ENCODE measurements at regions not wholly inside any gene's neighbourhood (a gene's known extent, or its start where the extent isn't known, plus 50 kb on each side); places are given as distances from the start of the nearest gene placed in this dataset.
"Not testable (repeated sequence)": the region's sequence is repeated elsewhere in the genome, so short reads cannot be mapped to it uniquely, and the experiment has no call there.

DNA sequence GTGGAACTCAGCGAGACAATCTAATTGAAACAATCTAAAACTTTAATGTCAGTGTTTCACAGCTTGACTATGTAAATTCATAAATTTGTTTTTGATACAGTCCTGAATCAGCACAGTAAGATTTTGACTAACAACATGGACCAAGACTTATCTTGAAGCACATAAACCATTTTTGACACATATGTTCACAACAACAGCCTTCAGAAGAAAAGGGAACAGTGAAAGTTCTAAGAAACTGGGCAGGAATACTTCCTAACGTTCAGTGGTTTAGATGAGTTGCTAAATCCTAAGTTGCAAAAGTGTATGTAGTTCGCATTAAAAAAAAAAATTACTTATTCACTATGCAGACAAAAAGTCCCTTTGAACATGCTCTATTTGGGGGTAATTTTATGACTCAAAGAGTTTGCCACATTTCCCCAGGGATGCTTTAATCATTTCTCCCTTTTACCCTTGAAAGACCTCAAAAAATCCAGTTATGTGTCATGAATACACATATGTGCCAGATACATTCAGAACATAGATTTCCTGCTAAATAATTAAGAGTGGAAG lies 120.2 kb downstream of the MRPL39 start:
- DNase-seq (ENCODE audit: extremely low read depth, low read depth), result no peak
- no peak for TF ChIP-seq CTCF (IDR thresholded peaks at IDR 0.05; ENCODE audit: low read depth, low read length)

DNA sequence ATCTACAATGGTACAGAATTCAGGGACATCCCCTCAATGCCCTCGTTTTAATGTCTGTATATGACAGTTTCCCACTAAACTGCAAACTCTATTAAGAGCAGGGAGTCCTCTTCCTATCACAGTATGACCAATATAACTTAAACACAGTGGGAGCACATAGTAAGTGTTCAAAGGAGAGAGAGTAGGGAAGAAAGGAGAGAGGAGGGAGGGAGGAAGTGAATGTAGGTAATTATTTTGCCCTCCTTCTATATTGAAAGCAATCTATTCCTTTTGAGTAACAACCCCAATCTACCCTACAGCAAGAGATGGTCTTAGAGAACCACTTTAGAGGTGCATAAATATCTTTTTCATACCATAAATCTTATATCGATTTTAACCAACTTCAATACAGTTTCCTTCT lies 121.4 kb downstream of the MRPL39 start:
- no peak for TF ChIP-seq CTCF (IDR thresholded peaks at IDR 0.05; ENCODE audit: low read depth, low read length)
- no peak for DNase-seq (ENCODE audit: extremely low read depth, low read depth)

DNA sequence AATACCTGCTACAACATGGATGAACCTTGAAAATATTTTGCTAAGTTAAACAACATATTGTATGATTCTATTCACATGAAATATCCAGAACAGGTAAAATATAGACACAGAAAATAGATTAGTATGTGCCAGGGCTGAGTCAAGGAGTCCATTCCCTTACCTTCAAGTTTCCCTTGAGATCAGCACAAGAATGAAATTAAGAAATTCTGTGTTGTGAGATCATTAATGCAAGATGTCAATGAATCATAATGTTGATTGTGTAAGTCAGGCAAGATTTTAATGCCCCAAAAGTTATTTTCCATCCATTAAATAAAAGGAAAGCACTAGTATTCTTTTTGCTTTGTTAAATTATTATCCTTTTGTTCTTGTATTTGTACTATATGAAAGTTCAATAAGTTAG lies 139.4 kb downstream of the MRPL39 start:
- no peak for TF ChIP-seq CTCF (IDR thresholded peaks at IDR 0.05; ENCODE audit: low read depth, low read length)
- DNase-seq (ENCODE audit: extremely low read depth, low read depth), result no peak

GRCh38 chr21:25467071-25467470 lies 140.2 kb downstream of the MRPL39 start:
- DNase-seq (ENCODE audit: extremely low read depth, low read depth), result not testable (repeated sequence)

DNA sequence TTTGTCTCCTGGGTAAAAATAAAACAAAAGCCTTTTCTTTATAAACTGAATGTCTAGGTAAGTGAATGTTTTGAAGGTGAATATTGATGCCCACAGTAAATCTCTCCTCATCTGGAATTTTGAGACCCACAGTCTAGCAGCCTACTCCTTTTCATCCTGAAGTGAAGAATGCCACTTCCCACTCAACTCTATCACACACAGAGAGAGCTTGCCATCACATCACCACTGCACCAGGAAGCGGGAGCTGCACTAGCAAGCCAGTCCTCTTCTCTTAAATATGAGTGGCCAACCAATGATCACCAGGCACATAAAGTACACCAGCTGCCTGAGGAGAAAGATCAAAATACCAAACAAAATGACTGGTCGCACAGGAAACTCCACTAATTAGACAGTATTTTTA lies 140.8 kb downstream of the MRPL39 start:
- no peak for TF ChIP-seq CTCF (IDR thresholded peaks at IDR 0.05; ENCODE audit: low read depth, low read length)
- DNase-seq (ENCODE audit: extremely low read depth, low read depth), result no peak

DNA sequence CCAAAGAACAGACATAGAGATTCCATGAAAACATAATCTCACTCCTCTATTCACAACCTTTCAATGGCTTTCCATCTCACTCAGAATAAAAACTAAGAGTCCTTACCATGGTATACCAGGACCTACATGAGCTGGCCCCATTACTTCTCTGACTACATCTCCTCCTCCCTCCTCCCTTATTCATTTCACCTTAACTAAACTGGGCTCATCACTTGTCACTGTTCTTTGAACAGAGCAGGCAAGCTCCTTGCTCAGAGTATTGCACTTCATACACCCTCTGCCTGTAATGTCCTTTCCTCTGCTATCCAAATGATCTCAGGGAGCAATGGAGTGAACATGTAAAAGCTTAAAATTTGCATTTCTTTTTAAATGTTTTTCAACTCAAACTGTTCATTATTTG lies 142.0 kb downstream of the MRPL39 start:
- no peak for TF ChIP-seq CTCF (IDR thresholded peaks at IDR 0.05; ENCODE audit: low read depth, low read length)
- DNase-seq (ENCODE audit: extremely low read depth, low read depth), result no peak

DNA sequence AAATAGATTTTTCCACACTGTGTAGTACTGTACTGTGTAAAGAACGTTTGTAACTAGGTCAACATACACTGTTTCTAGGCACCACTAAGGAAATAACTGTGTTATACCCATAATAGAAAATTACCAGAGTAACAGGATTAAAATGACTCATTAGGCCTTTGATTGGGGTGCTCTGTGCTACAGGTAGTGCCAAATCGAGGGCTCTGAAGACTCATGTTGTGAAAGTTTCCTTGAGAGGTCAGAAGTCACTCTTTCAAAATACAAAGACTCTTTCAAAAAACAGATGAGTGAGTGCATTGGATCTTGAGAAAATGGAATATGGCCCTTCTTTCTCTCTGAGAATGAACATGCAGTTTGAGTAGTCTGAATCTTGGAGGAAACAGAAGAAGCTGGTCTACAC lies 143.0 kb downstream of the MRPL39 start:
- TF ChIP-seq CTCF (IDR thresholded peaks at IDR 0.05; ENCODE audit: low read depth, low read length), result no peak

DNA sequence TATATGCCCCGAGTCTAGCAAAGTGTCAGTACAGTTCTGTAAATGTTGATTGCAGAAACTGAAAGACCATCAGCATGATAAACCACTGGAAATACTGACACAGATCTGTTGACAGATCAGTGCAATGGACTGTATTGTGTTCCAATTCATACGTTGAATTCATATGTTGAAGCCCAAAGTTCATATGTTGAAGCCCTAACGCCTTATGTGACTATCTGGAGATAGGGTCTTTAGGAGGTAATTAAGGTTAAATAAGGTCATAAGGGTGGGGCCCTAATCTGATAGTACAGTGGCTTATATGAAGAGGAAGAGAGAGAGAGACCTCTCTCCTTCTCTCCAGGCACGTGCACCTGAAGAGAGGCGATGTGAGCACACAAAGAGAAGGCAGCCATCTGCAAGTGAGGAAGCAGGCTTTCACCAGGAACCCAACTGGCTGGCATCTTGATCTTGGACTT lies 144.7 kb downstream of the MRPL39 start:
- no peak for TF ChIP-seq CTCF (IDR thresholded peaks at IDR 0.05; ENCODE audit: low read depth, low read length)
- DNase-seq (ENCODE audit: extremely low read depth, low read depth), result no peak

More for the DNA sequence above, 143.0 kb downstream of the MRPL39 start:
- no peak for DNase-seq (ENCODE audit: extremely low read depth, low read depth)

All from AG09319 (cell line).